HG03175 (cell line): ENCODE measurements at regions not wholly inside any gene's neighbourhood (a gene's known extent, or its start where the extent isn't known, plus 50 kb on each side); places are given as distances from the start of the nearest gene placed in this dataset.
"Not testable (repeated sequence)": the region's sequence is repeated elsewhere in the genome, so short reads cannot be mapped to it uniquely, and the experiment has no call there.

Source experiments
- ATAC-seq: cut with Tn5 transposase; IDR thresholded peaks from one replicate; pipeline ENCODE4 v1.9.1; 2021; ENCODE audit warnings: mild to moderate bottlenecking, moderate library complexity; ENCODE audit not compliant: unreplicated experiment

DNA sequence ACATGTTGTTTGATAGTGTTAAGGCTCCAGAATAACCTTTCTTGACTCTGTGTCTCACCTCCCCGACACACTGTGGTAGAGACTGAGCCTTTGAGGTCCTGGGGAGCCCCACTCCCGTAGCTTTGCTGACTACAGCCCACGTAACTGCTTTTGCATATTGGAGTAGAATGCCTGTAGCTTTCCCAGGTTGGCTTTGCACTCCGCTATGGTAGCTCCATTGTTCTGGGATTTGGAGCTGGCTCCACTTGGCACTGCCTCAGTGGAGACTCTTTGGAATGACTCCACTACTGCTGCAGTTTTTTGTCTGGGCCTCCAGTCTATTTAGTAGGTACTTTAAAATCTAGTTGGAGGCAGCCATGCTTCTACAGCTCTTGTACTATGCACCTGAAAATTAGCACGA is 56.2 kb upstream of the ANXA1 start:
- ATAC-seq = no peak

DNA sequence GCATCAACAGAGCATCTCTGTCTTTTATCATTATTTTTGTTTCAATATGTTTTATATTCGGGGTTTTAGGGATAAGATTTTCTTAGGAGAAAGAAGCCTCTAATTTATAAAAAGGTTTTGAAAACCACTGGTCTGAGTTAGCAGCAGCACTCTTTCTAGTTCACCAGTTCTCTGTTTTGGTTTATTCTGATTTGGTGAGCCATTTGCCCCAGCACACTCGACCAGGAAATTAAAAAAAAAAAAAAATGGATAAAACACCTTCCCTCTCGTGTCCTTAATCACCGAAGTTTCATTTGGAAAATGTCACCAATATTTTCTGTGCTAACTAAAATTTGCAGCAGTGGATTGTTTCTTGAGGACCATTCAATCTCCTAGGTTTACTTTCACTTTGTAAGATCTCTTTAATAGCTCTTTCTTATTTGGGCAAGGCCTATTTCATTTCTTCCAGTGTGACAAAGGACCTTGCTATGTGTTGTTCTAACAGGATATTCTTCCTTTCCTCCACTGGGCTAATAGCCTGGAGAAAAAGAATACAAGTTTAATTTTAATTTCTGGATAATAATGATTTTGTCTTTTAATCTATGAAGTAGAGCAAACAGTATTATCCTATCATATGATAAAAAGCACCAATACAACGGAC is 57.8 kb upstream of the ANXA1 start:
- ATAC-seq = no peak

DNA sequence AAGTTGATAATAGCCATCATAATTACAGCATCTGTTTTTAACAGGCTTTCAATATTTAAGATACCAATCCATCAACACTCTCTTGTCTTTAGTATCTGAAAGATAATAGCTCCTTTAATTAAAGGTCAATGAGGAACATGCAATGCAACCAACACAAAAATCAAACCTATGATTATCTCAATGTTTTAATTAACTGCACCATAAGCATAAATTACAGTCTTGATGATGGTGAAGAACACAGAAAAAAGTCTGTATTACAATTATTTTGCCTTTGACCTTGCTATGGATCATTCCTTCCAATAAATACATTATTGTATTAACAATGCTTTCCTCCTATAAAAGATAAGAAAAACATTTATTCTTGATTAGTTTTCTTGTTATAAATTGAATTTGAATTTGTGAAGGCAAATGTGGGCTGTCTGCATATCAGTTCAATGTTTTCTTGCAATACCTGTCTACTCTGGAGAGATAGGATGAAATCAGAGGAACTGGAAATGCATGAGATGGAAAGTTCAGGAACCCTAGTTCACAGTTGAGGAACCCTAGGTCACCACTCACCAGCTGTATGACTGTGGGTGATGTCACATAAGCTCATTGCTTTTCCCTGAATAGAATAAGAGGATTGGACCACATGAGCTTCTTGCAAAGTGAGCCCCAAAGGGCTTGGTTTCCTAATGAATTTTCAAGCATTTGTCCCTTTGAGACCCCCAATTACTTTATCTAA is 58.5 kb upstream of the ANXA1 start:
- no peak for ATAC-seq

DNA sequence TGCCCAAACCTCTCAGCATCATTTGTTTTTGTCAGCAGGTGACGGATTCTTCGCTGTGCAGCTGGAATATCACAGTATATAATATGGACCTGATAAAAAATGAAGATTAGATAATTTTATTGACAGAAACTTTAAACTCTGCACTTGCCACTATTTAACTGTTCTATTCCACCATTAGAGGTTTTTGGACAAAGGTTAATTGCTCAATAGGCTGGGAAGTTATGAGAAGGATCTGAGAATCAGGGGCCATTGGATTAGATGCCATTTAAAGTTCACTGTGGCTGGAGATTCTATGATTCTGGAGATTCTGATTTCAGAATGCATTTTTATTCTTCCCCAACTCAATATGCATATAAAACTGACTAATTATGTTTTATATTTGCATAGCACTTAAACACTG is 59.8 kb upstream of the ANXA1 start:
- ATAC-seq = no peak

DNA sequence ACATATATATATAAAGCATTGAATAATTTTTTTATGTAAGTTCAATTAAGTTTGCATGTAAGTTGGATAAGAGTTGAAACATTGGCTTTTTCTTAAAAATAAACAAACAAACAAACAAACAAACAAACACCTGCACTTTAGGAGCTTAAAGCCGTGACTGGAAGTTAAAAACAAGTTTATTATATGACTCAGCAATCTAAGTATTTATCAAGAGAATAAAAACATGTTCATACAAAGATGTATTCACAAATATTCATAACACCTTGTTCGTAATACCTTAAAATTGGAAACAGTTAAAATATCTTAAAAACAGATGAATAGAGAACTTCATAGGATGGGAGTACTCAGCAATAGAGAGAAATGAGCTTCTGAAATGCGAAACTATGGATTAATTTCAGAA is 61.5 kb upstream of the ANXA1 start:
- no peak for ATAC-seq

DNA sequence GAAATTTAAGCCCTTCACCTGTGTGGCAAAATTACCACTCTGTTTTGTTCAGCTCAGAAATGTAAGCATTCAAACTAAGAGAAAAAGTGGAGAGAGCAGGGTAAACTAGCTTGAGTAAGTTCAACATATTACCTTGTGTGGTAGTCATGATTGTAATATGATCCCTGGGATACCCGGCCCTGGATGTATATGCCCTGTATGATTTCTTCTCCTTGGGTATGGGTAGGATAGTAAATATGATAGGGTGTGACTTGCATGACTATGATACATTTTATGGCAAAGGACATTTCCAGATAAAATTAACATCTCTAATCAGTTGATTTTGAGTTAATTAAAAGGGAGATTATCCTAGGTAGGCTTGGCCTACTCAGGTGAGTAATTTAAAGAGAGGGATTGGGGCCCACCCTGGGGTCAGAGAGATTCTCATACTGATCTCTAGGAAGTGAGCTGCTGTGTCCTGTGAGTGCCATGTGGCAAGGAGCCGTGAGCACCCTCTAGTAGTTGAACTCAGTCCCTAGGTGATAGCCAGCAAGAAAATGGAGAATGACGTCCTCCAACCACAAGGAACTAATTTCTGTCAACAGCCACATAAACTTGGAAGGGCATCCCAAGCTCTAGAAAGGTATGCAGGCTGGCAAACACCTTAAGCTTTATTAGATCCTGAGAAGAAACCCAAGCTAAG is 62.2 kb upstream of the ANXA1 start:
- no peak for ATAC-seq

DNA sequence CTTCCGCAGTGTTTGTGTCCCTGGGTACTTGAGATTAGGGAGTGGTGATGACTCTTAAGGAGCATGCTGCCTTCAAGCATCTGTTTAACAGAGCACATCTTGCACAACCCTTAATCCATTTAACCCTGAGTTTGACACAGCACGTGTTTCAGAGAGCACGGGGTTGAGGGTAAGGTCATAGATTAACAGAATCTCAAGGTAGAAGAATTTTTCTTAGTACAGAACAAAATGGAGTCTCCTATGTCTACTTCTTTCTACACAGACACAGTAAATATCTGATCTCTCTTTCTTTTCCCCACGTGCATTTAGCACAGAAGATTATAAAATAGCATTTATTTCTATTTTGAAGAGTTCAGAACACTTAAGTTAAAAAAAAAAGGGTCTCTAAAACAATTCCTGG is 63.8 kb upstream of the ANXA1 start:
- not testable (repeated sequence) for ATAC-seq

DNA sequence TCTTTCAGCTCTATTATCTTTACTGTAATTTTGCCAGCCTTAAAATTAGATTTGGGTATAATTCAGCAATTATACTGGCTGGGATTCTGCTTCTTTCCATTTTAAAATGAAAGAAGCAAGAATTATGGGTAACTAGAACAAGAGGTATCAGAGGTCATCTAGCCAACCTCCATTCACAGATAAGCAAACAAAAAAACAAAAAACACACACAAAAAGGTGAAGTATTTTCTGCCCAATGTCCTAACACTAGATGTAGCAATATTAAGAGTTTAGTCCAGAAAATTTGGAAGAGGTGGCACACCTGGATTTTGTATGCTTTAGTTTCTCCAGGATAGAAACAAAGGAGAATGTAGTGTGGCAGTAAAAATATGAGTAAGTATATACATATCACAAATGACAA is 68.1 kb upstream of the ANXA1 start:
- ATAC-seq = no peak

DNA sequence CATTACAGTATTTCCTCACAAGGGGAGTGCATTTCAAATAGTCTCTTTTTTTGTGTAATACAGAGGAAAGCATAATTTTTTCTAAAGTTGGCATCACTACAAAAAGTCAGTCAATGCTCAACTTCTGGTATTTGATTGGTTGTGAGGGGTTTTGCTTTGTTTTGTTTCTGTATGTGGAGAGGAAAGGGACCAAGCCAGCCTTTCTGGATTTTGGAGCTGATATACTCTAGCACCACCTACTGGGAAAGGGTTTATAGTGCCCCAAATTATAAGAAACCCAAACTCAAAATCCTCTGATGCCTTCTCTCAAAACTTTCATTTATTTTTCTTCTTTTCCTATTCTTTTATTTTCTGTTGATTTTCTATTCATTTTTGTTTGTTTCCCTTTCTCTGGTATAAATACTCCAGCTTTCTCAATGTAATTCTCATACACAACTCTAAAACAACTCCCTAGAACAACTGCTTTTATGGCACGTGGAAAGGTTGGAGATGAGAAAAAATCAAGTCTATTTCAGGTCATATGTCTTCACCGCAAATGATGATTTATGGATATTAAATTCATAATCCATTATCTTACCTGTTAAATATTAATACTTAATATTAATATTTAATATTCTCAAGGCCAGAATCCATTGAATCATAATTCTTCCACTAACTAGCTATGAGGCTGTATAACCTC is 69.5 kb upstream of the ANXA1 start:
- ATAC-seq = peak; percentile 75

DNA sequence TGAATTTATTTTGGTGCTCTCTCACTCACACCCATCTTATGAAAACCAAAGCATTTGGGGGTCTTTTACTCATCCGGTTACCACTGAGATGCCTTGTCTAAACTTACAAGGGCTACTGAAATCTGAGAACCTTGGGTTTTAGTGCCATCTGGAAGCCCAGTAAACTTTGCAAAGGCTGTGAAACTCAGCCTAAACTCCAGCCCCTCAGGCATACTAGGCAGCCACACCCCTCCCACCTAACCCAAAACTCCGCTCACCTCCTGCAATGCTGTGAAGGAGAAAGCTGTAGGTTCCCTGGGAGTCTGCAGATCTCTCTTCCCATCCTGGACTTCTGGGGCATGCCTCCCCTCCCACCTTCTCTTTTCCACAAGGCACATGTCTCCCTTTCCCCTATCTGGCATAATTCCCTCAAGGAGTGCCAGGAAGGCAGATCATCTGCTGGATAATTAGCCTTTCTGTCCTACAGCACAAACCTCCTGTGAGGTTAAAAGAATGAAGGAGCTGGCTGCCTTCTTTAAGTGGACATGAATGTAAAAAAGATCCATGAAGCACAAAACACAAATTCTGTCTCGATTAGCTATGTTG is 71.5 kb upstream of the ANXA1 start:
- ATAC-seq = no peak

DNA sequence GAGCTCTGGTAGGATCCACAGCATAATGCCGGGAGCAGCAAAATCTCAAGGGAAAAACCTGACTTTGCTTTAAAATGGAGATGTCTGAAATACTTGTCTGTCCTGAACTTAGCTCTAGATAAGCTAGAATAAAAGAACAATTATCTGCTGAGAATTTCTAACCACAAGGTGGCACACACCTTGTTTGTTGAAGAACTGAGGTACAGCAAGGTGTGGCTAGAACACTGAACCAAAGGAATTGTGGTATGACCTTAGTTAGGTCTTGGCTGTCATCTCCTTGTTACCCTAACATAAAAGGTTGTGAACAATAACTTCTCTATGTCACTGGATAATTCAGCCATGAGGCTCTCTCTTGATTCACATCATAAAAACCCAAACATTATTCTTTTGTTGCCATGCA is 72.3 kb upstream of the ANXA1 start:
- ATAC-seq = no peak

DNA sequence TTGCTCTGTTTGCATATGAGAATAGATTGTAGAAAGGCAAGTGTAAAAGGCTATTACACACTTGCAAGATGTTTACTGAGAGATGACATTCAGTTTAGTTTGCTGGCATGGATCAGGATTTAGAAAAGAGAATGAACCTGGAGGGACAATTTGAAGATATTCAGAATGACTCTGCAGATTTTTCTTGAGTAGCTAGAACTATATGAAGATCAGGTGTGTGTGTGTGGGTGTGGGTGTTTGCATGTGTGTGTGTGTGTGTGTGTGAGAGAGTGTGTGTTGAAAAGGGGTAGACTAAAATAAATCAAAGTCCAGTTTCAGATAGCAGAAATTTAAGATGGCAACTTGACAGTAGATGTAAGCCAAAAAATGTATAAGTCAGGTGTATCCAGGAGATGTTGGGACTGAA is 74.0 kb upstream of the ANXA1 start:
- no peak for ATAC-seq

DNA sequence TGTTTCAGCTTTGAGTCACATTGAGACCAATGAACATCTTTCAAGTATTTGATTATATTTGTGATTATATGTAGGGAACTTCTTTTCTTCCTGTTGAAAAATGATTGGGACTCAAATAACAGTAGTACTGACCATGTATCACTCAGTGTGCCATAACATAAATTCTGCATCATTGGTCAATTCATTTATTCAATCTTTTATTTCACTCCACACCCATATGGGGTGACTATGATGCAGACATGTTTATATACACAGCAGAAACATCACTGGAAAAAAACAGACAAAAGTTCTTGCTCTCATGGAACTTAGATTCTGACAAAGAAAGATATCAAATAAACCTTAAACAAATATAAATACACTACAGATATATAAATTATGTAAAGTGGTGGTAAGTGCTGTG is 74.7 kb upstream of the ANXA1 start:
- ATAC-seq = no peak

DNA sequence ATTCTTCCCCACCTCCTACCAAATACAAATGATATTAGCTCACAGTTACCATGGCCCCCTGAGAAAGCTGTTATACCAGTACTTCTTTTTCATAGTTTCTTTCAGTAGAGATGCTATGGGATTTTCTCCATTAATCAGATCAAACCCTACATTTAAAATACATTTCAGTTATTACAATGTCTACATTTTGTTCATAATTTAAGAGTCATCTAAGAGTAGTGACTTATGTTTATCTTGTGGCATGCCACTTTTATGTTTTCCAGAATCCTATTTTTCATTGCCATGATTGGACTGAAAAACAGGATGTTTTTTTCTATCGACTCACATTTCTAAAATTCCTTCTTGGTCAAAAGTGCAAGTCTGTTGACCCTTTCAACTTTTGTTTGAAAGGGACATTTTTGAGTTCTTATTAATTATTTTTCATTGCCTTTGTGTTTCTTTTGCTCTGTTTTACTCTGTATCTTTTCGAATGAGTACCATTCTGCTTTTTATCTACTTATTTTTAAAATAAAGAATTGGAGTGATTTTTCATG is 77.4 kb upstream of the ANXA1 start:
- no peak for ATAC-seq

DNA sequence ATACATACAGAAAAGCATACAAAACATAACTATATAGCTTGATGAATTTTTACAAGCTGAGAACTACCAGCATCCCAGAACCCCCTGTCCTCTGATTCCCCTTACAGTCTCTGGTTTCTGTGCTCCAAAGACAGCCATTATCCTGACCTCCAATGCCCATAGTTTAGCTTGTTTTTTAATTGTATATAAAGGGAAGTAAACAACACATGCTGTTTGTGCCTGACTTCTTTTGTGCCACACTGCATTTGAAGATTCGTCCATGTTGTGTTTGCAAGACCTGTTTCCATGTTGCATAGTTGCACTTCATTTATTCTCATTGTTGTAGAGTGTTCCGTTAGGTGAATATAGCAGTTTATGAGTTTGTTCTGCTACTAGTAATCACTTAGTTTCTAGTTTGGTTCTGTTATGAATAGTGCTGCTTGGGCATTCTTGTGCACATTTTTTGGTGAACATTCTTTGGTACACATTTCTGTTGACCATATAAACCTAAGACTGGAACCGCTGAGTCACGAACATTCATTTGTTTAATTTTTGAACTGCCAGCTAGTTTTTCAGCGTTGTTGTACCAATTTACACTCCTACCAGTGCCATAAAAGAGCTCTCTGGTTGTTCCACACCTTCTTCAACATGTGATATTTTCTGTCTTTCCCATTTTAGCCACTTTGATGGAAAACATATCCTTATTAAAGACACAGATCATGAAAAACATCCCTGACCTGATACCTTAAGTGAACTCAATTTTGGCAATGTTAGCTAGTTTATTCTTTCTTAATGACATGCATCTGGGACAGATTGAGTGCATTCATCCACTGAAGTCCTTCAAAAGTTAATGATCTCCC is 78.1 kb upstream of the ANXA1 start:
- no peak for ATAC-seq

DNA sequence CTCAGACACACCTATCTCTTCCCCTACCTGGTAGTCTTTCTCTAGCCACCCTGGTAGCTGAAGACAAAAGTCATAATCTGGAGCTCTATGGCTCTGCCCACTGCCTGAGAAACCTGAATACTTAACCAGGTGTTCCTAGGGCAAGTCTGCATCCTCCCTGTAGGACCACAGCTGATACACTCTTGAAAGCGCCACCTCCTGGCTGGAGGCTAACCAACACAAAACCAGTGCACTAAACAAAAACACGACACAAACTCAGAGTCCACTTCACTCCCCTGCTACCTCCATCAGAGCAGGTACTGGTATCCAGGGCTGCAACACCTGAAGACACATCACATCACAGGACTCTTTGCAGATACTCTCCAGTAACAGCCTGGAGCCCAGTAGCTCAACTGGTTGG is 84.6 kb upstream of the ANXA1 start:
- ATAC-seq = no peak

DNA sequence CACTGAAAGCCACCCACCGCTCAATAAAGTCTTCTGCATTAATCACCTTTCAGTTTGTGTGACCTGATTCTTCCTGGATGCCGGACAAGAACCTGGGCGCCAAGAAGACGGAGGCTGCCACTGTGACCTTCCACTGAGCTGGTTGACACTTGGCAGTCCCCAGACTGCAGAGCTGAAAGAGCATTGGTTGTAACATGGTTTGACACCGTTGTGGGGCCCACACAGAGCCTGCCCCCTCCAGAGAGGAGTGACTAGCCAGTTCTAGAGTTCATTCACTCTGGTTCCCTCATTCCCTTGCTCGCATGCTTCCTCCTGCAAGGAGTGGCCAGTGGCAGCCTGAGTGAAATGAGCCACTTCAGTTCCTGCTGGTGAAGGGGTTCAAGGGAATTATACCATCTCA is 86.2 kb upstream of the ANXA1 start:
- no peak for ATAC-seq

DNA sequence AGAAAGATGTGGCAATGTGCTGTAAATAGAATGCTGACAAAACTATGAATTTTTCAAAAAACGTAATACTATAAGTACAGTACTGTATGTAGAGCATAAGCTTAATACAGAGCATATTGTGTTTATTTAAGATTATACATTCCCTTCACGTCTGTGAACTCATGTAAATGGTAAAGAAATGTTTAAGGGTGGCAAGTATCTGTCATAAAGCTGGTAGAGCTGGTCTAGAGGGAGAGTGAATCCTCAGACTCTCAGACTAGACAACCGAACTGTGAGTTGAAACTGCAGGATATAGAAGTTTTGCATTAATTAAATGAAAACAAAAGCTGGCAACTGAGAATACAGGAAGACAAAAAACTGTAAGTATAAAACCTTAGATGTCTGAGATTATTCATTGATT is 87.3 kb upstream of the ANXA1 start:
- no peak for ATAC-seq

DNA sequence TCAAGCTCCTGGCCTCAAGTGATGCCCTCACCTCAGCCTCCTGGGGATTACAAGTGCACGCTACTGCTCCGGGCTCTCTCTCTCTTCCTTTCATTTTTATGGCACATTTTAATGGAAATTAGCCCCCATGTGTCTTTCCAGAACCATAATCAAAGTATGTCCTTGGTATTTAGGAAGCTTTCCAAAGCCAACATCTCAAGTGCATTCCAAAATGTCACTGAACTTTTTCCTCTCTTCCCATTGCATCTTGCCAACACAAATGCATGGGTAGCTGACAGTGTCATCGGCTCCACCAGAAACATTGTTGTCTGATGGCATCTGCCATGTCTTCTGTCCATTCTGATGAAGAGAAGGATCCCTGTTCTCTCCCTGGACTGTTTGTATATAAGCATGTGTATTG is 90.5 kb upstream of the ANXA1 start:
- ATAC-seq = no peak

DNA sequence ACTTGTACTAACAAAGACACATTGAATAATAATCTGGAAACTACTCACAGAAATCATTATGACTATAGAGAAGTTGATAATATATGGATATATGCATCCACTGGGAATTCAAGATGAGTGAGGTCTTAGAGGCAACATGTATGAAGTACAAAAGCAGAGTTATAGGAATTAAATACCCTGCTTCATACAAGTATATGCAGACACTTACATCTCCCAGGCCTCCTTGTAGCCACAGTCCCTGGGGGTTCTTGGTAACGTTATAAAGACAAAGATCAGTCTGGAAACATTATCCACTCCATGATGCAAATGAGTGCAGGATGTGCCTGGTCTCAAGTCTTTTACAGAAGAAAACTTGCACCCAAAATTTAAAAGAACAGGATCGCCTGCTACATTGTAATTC is 92.4 kb upstream of the ANXA1 start:
- no peak for ATAC-seq
